Panc1 (cell line): ENCODE measurements at regions not wholly inside any gene's neighbourhood (a gene's known extent, or its start where the extent isn't known, plus 50 kb on each side); places are given as distances from the start of the nearest gene placed in this dataset.

Experiments used
- ATAC-seq: fragments of 200-7000 bp; cut with Tn5 transposase; 2 replicates; pipeline ENCODE4 v1.9.1; 2020; ENCODE audit warnings: mild to moderate bottlenecking, moderate library complexity
- BruUV-seq: library from RNA; stranded (reverse); fragments of 400-500 nt; replicated peaks from 2 replicates; lab custom pipeline; 2021; lab: Mats Ljungman, UMichigan
- CTCF ChIA-PET: fragments of 300-600 bp; sonication (Branson Sonifier 250); formaldehyde crosslinking; loops from one replicate; lab custom pipeline; 2022; ENCODE audit warnings: antibody characterized with exemption; lab: Charles Lee
- POLR2A ChIA-PET: fragments of 300-600 bp; sonication (Branson Sonifier 250); formaldehyde crosslinking; loops from one replicate; lab custom pipeline; 2022; ENCODE audit warnings: antibody characterized with exemption; lab: Charles Lee
- DNase-seq: peaks from one replicate; pipeline ENCODE4 v3.0.0-alpha.2; 2010; ENCODE audit warnings: low read depth, low spot score
- H3K27ac ChIP-seq: 2 replicates; pipeline ENCODE4 v1.5.1; 2011; ENCODE audit warnings: mild to moderate bottlenecking, low read length, inconsistent platforms
- H3K27me3 ChIP-seq: fragments of 200-500 bp; sonication (Bioruptor generic); 2 replicates; pipeline ENCODE4 v1.6.0; 2014; ENCODE audit warnings: low read length, inconsistent platforms; ENCODE audit not compliant: control insufficient read depth, insufficient read depth
- H3K36me3 ChIP-seq: fragments of 200-500 bp; sonication (Bioruptor generic); 2 replicates; pipeline ENCODE4 v1.5.1; 2014; ENCODE audit warnings: inconsistent platforms, mild to moderate bottlenecking, low read length, moderate library complexity; ENCODE audit not compliant: control insufficient read depth, insufficient read depth
- H3K4me1 ChIP-seq: 2 replicates; pipeline ENCODE4 v1.5.1; 2011; ENCODE audit warnings: inconsistent platforms, mild to moderate bottlenecking, low read length, moderate library complexity; ENCODE audit not compliant: control insufficient read depth, insufficient read depth
- H3K4me3 ChIP-seq, 2 experiments: 2 replicates each; pipeline ENCODE4 v1.5.1; 2011 to 2012; ENCODE audit warnings: low read depth in 2 of 2, low read length in 2 of 2, mild to moderate bottlenecking in 2 of 2, inconsistent platforms in 1 of 2, moderate library complexity in 1 of 2
- H3K9me3 ChIP-seq: fragments of 200-500 bp; sonication (Bioruptor generic); 2 replicates; pipeline ENCODE4 v1.5.1; 2014; ENCODE audit warnings: low read depth, mild to moderate bottlenecking, inconsistent platforms, low read length, moderate library complexity; ENCODE audit not compliant: control insufficient read depth, insufficient read depth
- CTCF ChIP-seq: fragments of 450-650 bp; IDR thresholded peaks from 2 replicates; pipeline ENCODE4 v1.5.1; 2017; ENCODE audit warnings: mild to moderate bottlenecking
- POLR2AphosphoS5 ChIP-seq: IDR thresholded peaks from 2 replicates; pipeline ENCODE4 v1.6.1; 2012; ENCODE audit warnings: mild to moderate bottlenecking, low read depth, low read length, moderate library complexity
- REST ChIP-seq, 2 experiments: IDR thresholded peaks; 2 replicates each; pipeline ENCODE4 v1.6.1; 2011 to 2012; ENCODE audit warnings: low read depth in 2 of 2, control low read depth in 1 of 2, low read length in 1 of 2, mild to moderate bottlenecking in 1 of 2, moderate library complexity in 1 of 2; ENCODE audit not compliant: insufficient read depth in 1 of 2
- SIN3A ChIP-seq: IDR thresholded peaks from 2 replicates; pipeline ENCODE4 v1.6.1; 2012; ENCODE audit warnings: low read depth, mild to moderate bottlenecking, low read length, moderate library complexity, borderline replicate concordance; ENCODE audit not compliant: insufficient read depth
- TCF7L2 ChIP-seq: IDR thresholded peaks from 2 replicates; pipeline ENCODE4 v1.6.1; 2011; ENCODE audit warnings: mild to moderate bottlenecking, low read depth, low read length, inconsistent platforms
- in situ Hi-C: cut with HindIII; loops from 2 replicates; pipeline ENCODE4 v1.10.0; 2016; ENCODE audit warnings: low sequenced_read_pairs, low pct_unique_long_range_greater_than_20kb
- intact Hi-C: fragments of 100-400 bp; cut with micrococcal nuclease; formaldehyde crosslinking; loops from one replicate; pipeline ENCODE4 v1.10.0; 2022; ENCODE audit not compliant: unreplicated experiment

- no TSS peak for BruUV-seq
- intact Hi-C loops: no loop called here
Observed at GRCh38 chr6:56363796-56364430, 116.5 kb upstream of the COL21A1 start.

GRCh38 chr6:56361812-56362211 lies 114.4 kb upstream of the COL21A1 start:
- ChIA-PET CTCF (interaction anchor here (0.7 kb wide), 1 partner anchor 33 kb away, joined by 3 read pairs; no protein-coding TSS in a partner anchor), POLR2A (no interaction called here)
- no peak for TF ChIP-seq SIN3A
- TF ChIP-seq CTCF: no peak
- TF ChIP-seq TCF7L2: no peak
- TF ChIP-seq POLR2AphosphoS5: no peak
- TF ChIP-seq REST (IDR thresholded peaks at IDR 0.05; ENCODE audit: insufficient read depth in 1 of 2, low read depth in 2 of 2, low read length in 1 of 2): no peak
- H3K4me1 ChIP-seq: no peaks in the 10 kb centered on the region
- H3K4me3 ChIP-seq: no peak overlapping the region
- BruUV-seq: no TSS peak
- intact Hi-C loops: no loop called here
- H3K9me3 ChIP-seq: no peaks in the 10 kb centered on the region
- no peaks in the 10 kb centered on the region for H3K36me3 ChIP-seq
- H3K27ac ChIP-seq: no peak overlapping the region
- ATAC-seq (no peak), DNase-seq (no peak)
- in situ Hi-C loops: no loop called here
- no peaks in the 10 kb centered on the region for H3K27me3 ChIP-seq

More at GRCh38 chr6:56363796-56364430, 116.5 kb upstream of the COL21A1 start:
- Histone ChIP-seq H3K4me1 (no peaks in the 10 kb centered on the region), H3K27me3 (no peaks in the 10 kb centered on the region), H3K27ac (no peak overlapping the region), H3K9me3 (no peaks in the 10 kb centered on the region), H3K4me3 (no peak overlapping the region), H3K36me3 (no peaks in the 10 kb centered on the region)
- ChIA-PET POLR2A (interaction anchor here (0.5 kb wide), 1 partner anchor 14 kb away, joined by 6 read pairs; no protein-coding TSS in a partner anchor), CTCF (no interaction called here)
- ATAC-seq (no peak), DNase-seq (no peak)
- in situ Hi-C loops: no loop called here
- TF ChIP-seq TCF7L2 (no peak), POLR2AphosphoS5 (no peak), REST (IDR thresholded peaks at IDR 0.05; ENCODE audit: insufficient read depth in 1 of 2, low read depth in 2 of 2, low read length in 1 of 2) (no peak)
